SKM-1 (cell line): ENCODE measurements at regions not wholly inside any gene's neighbourhood (a gene's known extent, or its start where the extent isn't known, plus 50 kb on each side); places are given as distances from the start of the nearest gene placed in this dataset.

ENCODE experiments used
- DNase-seq: peaks from one replicate; lab custom pipeline; 2025; ENCODE audit not compliant: unreplicated experiment; lab: John Stamatoyannopoulos, UW

DNA sequence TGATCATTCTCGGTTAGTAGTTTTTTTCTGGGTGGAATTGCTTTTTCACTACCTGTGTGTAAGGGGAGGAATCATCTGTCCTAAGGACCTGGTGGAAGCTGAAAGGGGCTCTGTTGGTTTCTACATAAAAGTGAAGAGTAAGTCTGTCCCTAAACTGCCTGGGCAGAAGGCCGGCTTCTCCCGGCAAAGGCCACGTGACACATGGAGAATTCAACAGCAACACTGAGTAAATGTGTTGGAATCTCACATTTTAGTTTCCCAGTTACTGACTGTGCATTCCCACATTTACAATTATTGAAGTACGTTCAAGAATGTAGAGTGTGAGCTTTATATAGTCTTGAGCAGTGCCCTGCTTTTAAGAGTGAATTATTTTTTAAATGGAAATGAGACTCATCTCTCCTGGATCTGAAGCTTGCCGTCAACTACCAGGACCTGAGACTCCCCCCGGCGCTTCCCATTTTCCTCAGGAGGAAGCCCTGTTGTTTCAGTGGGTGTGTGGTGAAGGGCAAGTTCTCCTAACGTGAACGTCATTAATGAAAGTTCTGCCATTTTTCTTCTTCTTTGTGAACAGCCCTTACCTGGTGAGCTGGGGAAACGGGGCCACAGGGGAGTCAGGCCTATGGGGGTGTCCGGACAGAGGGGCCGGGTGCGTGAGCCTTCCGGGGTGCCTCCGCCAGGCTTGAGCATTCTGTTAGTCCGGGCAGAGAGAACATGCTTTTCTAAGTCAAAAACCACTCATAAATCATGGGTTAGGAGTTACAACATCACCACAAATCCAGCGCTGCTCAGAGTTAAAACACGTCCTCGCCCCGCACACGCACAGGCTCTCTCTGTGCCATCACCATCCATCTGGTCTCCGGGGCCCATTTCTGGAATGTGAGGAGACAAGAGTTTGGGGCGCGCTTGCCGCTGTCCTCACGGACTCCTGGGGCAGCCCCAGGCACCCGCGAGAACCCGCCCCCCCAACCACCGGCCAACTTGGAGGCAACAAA lies 56.6 kb upstream of the SMOC2 start:
- no peak for DNase-seq

DNA sequence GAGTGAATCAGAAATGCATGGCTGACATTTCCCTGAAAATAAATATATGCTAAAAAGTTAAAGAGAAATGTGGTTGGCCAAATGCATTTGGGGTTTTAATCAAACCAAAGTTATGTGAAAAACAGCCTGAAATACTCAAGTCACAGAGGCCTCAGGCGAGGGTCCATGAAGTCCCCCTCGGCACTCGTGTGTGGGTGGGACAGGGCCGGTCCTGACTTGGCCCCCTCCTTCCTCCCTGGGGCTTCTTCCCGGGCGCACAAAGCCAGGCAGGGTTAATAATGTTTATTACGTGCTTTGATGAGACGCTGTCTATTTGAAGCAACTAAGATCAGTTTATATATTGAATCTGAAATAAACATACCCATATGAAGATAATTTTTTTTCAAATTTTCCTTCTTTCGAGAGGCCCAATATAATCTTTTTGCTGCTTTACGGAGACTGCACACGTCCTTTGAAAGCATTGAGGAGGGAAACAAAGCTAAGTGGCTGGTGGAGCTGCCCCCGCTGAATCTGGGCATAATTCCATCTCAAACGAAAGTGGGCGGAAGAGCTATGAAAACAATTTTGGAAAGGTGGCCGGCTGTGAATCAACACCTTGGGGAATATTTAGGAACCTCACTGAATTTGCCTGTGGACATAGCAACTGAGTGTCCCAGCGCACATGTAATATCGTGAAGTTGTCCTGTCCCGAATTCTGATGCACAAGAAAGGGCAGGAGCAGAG lies 55.8 kb upstream of the SMOC2 start:
- DNase-seq = no peak

DNA sequence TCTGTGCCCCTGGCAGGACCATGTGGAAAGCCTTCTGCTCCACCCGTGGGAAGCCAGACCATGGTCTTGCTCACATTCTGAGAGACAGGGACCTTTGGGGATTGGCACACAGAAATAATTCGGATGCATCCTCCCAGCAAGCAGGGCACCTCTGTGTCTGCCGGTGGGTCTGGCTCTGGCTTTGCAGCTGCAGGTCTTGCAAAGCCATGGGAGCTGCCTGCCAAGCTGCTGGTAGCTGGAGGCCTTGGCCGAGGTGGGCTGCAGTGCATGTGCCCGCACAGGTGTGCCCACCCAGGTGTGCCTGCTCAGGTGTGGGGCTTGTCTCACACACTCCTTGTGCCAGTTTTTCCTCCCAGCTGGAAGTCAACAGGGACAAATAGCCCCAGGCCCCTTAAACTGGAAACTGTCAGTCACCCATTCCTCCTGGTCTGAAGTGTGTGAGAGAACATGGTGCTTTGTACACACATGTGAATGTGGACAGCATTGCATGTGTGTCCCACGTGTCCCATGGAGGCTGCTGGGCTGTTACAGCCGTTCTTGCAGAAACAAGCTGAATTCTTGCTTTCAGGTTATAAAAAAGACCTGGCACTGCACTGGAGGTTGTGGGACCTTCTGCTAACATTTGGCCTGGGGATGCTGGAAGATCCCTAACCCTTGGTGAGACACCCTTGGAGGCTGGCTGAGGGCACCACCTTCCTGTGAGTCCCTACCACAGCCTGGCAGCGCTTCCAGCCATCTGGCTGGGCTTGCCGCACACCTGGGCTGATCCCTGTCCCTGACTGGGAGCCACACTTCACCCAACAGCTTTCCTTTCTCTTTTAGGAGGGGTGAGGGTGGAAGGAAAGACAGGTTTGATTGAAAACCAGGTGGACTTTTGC lies 54.9 kb upstream of the SMOC2 start:
- DNase-seq = no peak

DNA sequence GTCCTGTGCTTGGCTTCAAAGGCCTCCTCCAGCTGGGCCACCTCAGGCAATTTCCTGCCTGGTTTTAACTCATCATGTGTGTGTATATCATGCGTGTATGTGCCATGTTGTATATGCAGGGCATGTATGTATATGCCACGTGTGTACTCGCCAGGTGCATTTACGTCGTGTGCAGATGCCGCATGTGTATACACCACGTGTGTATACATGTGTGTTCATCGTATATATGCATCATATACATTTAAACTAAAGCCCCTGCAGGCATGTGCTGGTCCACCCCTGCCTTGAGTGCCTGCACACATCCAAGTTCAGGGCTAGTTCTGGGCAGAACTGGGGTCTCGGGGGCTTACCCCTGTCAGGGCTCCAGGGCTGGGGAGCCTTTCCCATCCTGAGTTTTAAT lies 54.0 kb upstream of the SMOC2 start:
- DNase-seq = no peak

DNA sequence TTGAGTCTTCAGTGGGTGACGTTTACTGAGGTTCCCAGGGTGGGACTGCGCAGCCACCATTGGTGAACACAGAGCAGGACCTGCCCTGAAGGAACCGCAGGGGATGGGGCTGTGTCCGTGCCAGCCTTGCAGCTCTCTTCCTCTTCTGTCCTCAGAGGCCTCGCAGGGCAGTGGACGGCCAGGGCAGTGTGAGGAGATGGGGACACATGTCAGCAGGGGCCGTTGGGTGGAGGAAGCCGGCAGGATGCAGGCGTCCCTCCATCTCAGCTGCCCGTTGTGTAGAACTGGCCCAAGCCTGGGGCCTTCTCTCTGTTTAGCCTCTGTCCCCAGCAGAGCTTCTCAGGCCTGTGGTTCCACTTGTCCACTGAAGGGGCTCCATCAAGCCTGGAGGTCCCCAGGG lies 53.6 kb upstream of the SMOC2 start:
- no peak for DNase-seq

DNA sequence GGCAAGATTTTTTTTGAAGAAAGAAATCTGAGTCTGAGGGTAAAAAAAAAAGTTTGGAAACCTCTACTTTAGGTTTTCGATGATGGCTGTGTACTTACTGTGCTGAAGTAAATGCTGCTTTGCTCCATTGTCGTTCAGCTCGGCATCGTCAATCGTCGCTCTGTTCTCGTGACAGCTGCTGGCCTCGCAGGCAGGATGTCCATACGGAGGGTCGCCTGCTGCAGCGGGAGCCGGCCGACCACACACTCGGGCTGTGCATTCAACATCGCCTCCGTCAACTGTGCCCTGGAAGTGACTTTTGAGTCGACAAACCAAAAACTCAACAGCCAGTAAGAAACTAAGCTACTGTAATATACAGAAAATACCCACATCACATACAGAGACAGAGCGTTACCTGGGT lies 53.1 kb upstream of the SMOC2 start:
- no peak for DNase-seq

DNA sequence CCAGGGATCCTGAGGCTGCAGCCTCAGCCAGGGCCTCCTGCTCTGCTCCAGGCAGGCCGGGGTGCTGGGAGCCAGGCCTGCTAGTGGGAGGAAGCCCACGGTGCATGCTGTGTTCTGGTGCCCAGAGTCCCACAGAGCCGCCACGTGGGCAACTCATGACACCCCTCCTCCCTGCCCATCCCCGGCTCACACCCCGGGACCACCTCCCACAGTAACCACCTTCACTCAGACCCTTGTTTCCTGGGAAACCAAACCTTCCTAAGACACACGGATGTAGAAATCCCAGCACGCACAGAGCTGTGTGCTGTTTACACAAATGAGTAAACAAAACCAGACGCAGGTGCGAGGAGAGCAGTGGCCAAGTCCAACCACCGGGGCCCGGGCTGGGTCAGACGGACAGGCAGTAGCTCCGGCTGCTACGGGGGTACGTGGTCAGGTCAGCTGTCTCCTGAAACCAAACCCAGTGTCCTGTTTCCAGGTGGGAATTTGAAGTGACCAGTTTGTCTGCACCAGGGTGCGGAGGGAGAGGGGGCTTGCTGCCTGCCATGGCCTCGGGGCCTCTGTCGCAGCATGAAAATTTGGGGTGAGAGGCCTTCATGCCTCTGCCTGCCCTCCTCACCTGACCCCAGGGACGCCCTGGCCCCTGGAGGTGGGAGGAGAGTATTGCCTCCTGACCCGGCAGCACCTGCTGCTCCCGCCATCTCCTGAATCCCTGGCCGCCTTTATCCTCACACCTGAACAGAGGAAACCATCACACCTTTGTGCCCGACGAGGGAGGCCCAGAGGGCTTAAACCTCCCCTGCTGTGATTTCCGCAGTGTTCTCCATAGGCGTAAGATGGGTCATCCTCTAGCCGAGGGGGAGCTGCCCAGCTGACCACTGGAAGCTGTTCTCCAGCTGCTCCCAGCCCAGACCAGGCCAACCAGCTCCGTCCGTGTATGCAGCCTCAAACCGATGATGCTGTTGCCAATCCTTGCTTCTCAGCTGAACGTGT lies 52.0 kb upstream of the SMOC2 start:
- DNase-seq = no peak

DNA sequence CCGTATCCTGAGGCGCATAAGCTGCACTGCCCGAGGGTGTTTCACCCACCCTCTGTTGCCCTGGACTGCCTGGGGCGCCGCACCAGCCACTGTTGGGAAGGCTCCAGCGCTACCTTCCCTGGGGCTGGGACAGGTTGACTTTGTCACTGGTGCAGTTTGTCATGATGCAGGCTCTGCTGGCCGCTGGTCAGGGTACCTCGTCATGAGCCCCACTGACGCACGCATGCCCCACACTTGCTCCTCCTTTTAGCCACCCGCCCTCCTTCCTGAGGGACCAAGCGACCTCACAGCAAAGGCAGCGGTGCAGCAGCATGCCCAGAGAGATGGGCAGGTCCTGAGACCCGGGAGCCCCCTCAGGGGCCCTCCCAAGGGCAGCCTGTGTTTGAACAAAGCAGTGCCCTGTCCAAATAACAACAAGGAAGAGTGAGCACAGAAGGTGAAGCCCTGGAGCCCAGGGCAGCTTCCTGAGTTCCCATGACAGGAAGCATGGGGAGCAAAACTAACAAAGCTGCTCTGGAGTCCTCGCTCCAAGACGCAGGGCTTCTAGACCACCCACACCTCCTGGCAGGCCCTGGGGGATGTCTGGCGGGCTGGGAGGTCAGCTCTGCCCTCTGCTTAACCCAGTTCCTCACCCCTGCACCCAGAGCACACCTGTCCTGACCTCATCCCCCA lies 50.1 kb upstream of the SMOC2 start:
- DNase-seq = no peak
